Hepatocyte (in vitro differentiated cells): ENCODE measurements at regions not wholly inside any gene's neighbourhood (a gene's known extent, or its start where the extent isn't known, plus 50 kb on each side); places are given as distances from the start of the nearest gene placed in this dataset.
"Not testable (repeated sequence)": the region's sequence is repeated elsewhere in the genome, so short reads cannot be mapped to it uniquely, and the experiment has no call there.

Source experiments
- DNase-seq: peaks from one replicate; pipeline ENCODE4 v3.0.0-alpha.2; 2016; ENCODE audit warnings: low spot score
- H2AFZ ChIP-seq: fragments of 200-600 bp; sonication (generic); 2 replicates; pipeline ENCODE4 v1.6.0; 2016; ENCODE audit warnings: antibody characterized with exemption, mild to moderate bottlenecking
- H3K27ac ChIP-seq: fragments of 200-600 bp; sonication (generic); 2 replicates; pipeline ENCODE4 v1.5.1; 2016; ENCODE audit warnings: mild to moderate bottlenecking
- H3K27me3 ChIP-seq: fragments of 200-600 bp; sonication (generic); 2 replicates; pipeline ENCODE4 v1.6.1; 2016
- H3K36me3 ChIP-seq: fragments of 200-600 bp; sonication (generic); replicated peaks from 2 replicates; pipeline ENCODE4 v1.5.1; 2016; ENCODE audit warnings: low read depth; ENCODE audit not compliant: insufficient read depth
- H3K4me1 ChIP-seq: fragments of 200-600 bp; sonication (generic); 2 replicates; pipeline ENCODE4 v1.5.1; 2016; ENCODE audit warnings: mild to moderate bottlenecking, moderate library complexity; ENCODE audit not compliant: insufficient read depth
- H3K4me2 ChIP-seq: fragments of 200-600 bp; sonication (generic); 2 replicates; pipeline ENCODE4 v1.6.0; 2016
- H3K4me3 ChIP-seq: fragments of 200-600 bp; sonication (generic); 2 replicates; pipeline ENCODE4 v1.5.1; 2016; ENCODE audit warnings: mild to moderate bottlenecking
- H3K79me2 ChIP-seq: fragments of 200-600 bp; sonication (generic); 2 replicates; pipeline ENCODE4 v1.6.0; 2017; ENCODE audit warnings: mild to moderate bottlenecking
- H3K9me2 ChIP-seq: fragments of 200-600 bp; sonication (generic); replicated peaks from 2 replicates; pipeline ENCODE4 v1.6.0; 2017; ENCODE audit warnings: mild to moderate bottlenecking; ENCODE audit not compliant: insufficient read depth
- H3K9me3 ChIP-seq: fragments of 200-600 bp; sonication (generic); 2 replicates; pipeline ENCODE4 v1.5.1; 2016; ENCODE audit warnings: low read depth, mild to moderate bottlenecking
- H4K20me1 ChIP-seq: fragments of 200-600 bp; sonication (generic); 2 replicates; pipeline ENCODE4 v1.6.0; 2016; ENCODE audit warnings: mild to moderate bottlenecking; ENCODE audit not compliant: insufficient read depth, poor library complexity, severe bottlenecking
- CTCF ChIP-seq: fragments of 200-600 bp; sonication (generic); IDR thresholded peaks from 2 replicates; pipeline ENCODE4 v1.5.1; 2016; ENCODE audit warnings: antibody characterized with exemption, mild to moderate bottlenecking; ENCODE audit not compliant: poor library complexity
- EZH2 ChIP-seq: fragments of 200-600 bp; sonication (generic); IDR thresholded peaks from 2 replicates; pipeline ENCODE4 v1.6.1; 2016; ENCODE audit warnings: antibody characterized with exemption, mild to moderate bottlenecking, borderline replicate concordance
- EZH2phosphoT487 ChIP-seq: fragments of 200-600 bp; sonication (generic); IDR thresholded peaks from one replicate; pipeline ENCODE4 v1.6.1; 2018; ENCODE audit warnings: antibody characterized with exemption, mild to moderate bottlenecking, low read depth, moderate library complexity; ENCODE audit not compliant: unreplicated experiment, severe bottlenecking
- WGBS: methylation state at CpG from one replicate; pipeline ENCODE4 v1.1.6; 2016; ENCODE audit warnings: low lambda C conversion rate; ENCODE audit errors: missing lambda C conversion rate; 5-methylcytosine and 5-hydroxymethylcytosine counted together

GRCh38 chr3:13746385-13746784 lies 133.5 kb downstream of the WNT7A start:
- Histone ChIP-seq H2AFZ (no peak overlapping the region), H3K36me3 (no peaks in the 10 kb centered on the region), H4K20me1 (no peaks in the 10 kb centered on the region), H3K9me2 (no peaks in the 10 kb centered on the region), H3K27ac (no peak overlapping the region), H3K9me3 (no peaks in the 10 kb centered on the region), H3K4me3 (no peak overlapping the region), H3K4me2 (no peak overlapping the region), H3K79me2 (no peaks in the 10 kb centered on the region), H3K27me3 (no peaks in the 10 kb centered on the region), H3K4me1 (no peaks in the 10 kb centered on the region)
- no peak for TF ChIP-seq EZH2phosphoT487
- TF ChIP-seq CTCF, result no peak
- no peak for TF ChIP-seq EZH2
- 74% methylated on average over 7 of the region's 7 CpGs for WGBS
- no peak for DNase-seq

- Histone ChIP-seq H3K79me2 (no peaks in the 10 kb centered on the region), H3K9me2 (no peaks in the 10 kb centered on the region), H3K4me3 (no peak overlapping the region), H3K27me3 (no peaks in the 10 kb centered on the region), H3K4me2 (no peak overlapping the region), H3K4me1 (no peaks in the 10 kb centered on the region), H2AFZ (no peak overlapping the region), H3K36me3 (no peaks in the 10 kb centered on the region), H4K20me1 (no peaks in the 10 kb centered on the region), H3K27ac (no peak overlapping the region), H3K9me3 (no peaks in the 10 kb centered on the region)
- WGBS, result 87% methylated on average over 9 of the region's 9 CpGs
- no peak for TF ChIP-seq EZH2
- no peak for DNase-seq
These were observed 134.2 kb downstream of the WNT7A start for GRCh38 chr3:13745636-13746035.

DNA sequence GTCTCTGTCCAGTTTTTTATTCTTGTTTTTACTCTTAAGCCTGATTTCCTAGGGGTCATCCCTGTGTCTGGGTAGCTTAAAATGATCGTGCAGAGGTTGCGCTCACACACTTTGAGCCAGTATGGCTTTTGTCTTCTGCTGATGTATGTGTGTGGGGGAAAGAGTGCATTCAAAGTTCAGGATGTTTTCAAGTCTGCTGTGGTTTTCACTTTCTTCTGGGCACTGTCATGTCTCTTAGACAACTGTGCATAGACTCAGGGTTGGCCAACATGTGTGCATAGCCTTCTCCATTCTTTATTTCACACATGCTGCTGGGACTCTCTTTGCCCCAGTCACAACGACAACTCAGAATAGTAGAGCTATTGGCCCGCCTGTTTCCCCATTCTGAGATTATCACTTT lies 139.1 kb downstream of the WNT7A start:
- Histone ChIP-seq H3K9me3 (no peaks in the 10 kb centered on the region), H3K79me2 (no peaks in the 10 kb centered on the region), H3K4me2 (no peak overlapping the region), H3K4me3 (no peak overlapping the region), H3K9me2 (no peaks in the 10 kb centered on the region), H3K36me3 (no peaks in the 10 kb centered on the region), H3K27ac (no peak overlapping the region), H3K27me3 (no peaks in the 10 kb centered on the region), H2AFZ (no peak overlapping the region), H4K20me1 (no peaks in the 10 kb centered on the region), H3K4me1 (no peaks in the 10 kb centered on the region)
- DNase-seq, result no peak
- WGBS, result 91% methylated on average over 4 of the region's 4 CpGs
- TF ChIP-seq EZH2phosphoT487 (no peak), CTCF (no peak), EZH2 (no peak)

GRCh38 chr3:13733726-13734125 lies 146.1 kb downstream of the WNT7A start:
- H3K27me3 ChIP-seq, H3K4me1 ChIP-seq, H3K4me3 ChIP-seq, H3K9me3 ChIP-seq, DNase-seq, H3K27ac ChIP-seq, H3K79me2 ChIP-seq, H3K9me2 ChIP-seq, H4K20me1 ChIP-seq, H2AFZ ChIP-seq, H3K4me2 ChIP-seq, H3K36me3 ChIP-seq: not testable (repeated sequence)
- 91% methylated on average over 1 of the region's 1 CpG for WGBS

- no peak for TF ChIP-seq EZH2phosphoT487
- no peak for TF ChIP-seq EZH2
- no peak for TF ChIP-seq CTCF
- no peaks in the 10 kb centered on the region for H4K20me1 ChIP-seq
- H3K36me3 ChIP-seq, result no peaks in the 10 kb centered on the region
- no peak overlapping the region for H3K27ac ChIP-seq
- H3K4me2 ChIP-seq, result no peak overlapping the region
- no peaks in the 10 kb centered on the region for H3K9me2 ChIP-seq
- 42% methylated on average over 2 of the region's 2 CpGs for WGBS
- no peak overlapping the region for H2AFZ ChIP-seq
- no peaks in the 10 kb centered on the region for H3K4me1 ChIP-seq
- no peak for DNase-seq
- H3K4me3 ChIP-seq, result no peak overlapping the region
- no peaks in the 10 kb centered on the region for H3K9me3 ChIP-seq
- no peaks in the 10 kb centered on the region for H3K27me3 ChIP-seq
- no peaks in the 10 kb centered on the region for H3K79me2 ChIP-seq
These were observed 151.4 kb downstream of the WNT7A start for GRCh38 chr3:13728487-13728886.
